ENCODE measurements at regions not wholly inside any gene's neighbourhood (a gene's known extent, or its start where the extent isn't known, plus 50 kb on each side); places are given as distances from the start of the nearest gene placed in this dataset.
A peak's percentile ranks its signal among the peaks of the same experiment; 100 is the strongest.

GRCh38 chr13:75145927-75146326, 336.0 kb downstream of the TBC1D4 start:
- POLR2A ChIA-PET, result no interaction called here
- CTCF ChIA-PET, result no interaction called here

GRCh38 chr13:75139291-75139690, 342.7 kb downstream of the TBC1D4 start:
- ChIA-PET POLR2A (no interaction called here), CTCF (no interaction called here)
- DNase-seq (ENCODE audit: low read depth, low spot score), result peak; percentile 56
- TF ChIP-seq CTCF (IDR thresholded peaks at IDR 0.05; ENCODE audit: insufficient read depth, low read length, missing control alignments), result no peak
- H3K4me3 ChIP-seq (ENCODE audit: low read depth, low read length), result no peak overlapping the region

More at GRCh38 chr13:75145927-75146326, 336.0 kb downstream of the TBC1D4 start:
- no peak for DNase-seq (ENCODE audit: low read depth, low spot score)
- no peak overlapping the region for H3K4me3 ChIP-seq (ENCODE audit: low read depth, low read length)
- TF ChIP-seq CTCF (IDR thresholded peaks at IDR 0.05; ENCODE audit: insufficient read depth, low read length, missing control alignments), result no peak

- TF ChIP-seq CTCF (IDR thresholded peaks at IDR 0.05; ENCODE audit: insufficient read depth, low read length, missing control alignments), result no peak
- CTCF ChIA-PET, result no interaction called here
- no peak for DNase-seq (ENCODE audit: low read depth, low spot score)
- POLR2A ChIA-PET, result no interaction called here
- no peak overlapping the region for H3K4me3 ChIP-seq (ENCODE audit: low read depth, low read length)
Observed at GRCh38 chr13:75137911-75138571, 343.9 kb downstream of the TBC1D4 start.

GRCh38 chr13:75136151-75136550, 345.8 kb downstream of the TBC1D4 start:
- no peak overlapping the region for H3K4me3 ChIP-seq (ENCODE audit: low read depth, low read length)
- ChIA-PET CTCF (no interaction called here), POLR2A (interaction anchor here (0.6 kb wide), 1 partner anchor 42 kb away, joined by 3 read pairs; no protein-coding TSS in a partner anchor)
- DNase-seq (ENCODE audit: low read depth, low spot score), result no peak
- TF ChIP-seq CTCF (IDR thresholded peaks at IDR 0.05; ENCODE audit: insufficient read depth, low read length, missing control alignments), result no peak

GRCh38 chr13:75135325-75135825, 346.6 kb downstream of the TBC1D4 start:
- peak; percentile 95 for DNase-seq (ENCODE audit: low read depth, low spot score)
- POLR2A ChIA-PET, result interaction anchor here (0.6 kb wide), 1 partner anchor 43 kb away, joined by 3 read pairs; no protein-coding TSS in a partner anchor
- no peak overlapping the region for H3K4me3 ChIP-seq (ENCODE audit: low read depth, low read length)
- TF ChIP-seq CTCF (IDR thresholded peaks at IDR 0.05; ENCODE audit: insufficient read depth, low read length, missing control alignments), result no peak
- CTCF ChIA-PET, result no interaction called here

- ChIA-PET CTCF (no interaction called here), POLR2A (no interaction called here)
- TF ChIP-seq CTCF (IDR thresholded peaks at IDR 0.05; ENCODE audit: insufficient read depth, low read length, missing control alignments), result no peak
Observed at GRCh38 chr13:75132701-75133695, 349.0 kb downstream of the TBC1D4 start.

More at GRCh38 chr13:75132701-75133695, 349.0 kb downstream of the TBC1D4 start:
- no peak for DNase-seq (ENCODE audit: low read depth, low spot score)
- no peak overlapping the region for H3K4me3 ChIP-seq (ENCODE audit: low read depth, low read length)

Measured in AG04449 (cell line).